GM19397 (cell line): ENCODE measurements at regions not wholly inside any gene's neighbourhood (a gene's known extent, or its start where the extent isn't known, plus 50 kb on each side); places are given as distances from the start of the nearest gene placed in this dataset.
"Not testable (repeated sequence)": the region's sequence is repeated elsewhere in the genome, so short reads cannot be mapped to it uniquely, and the experiment has no call there.

Experiments used
- ATAC-seq: cut with Tn5 transposase; IDR thresholded peaks from one replicate; pipeline ENCODE4 v1.9.1; 2021; ENCODE audit warnings: mild to moderate bottlenecking, moderate library complexity; ENCODE audit not compliant: unreplicated experiment

GRCh38 chr6:9139746-9140145 is 704.4 kb upstream of the SLC35B3 start:
- ATAC-seq, result no peak

- ATAC-seq, result no peak
These were observed 703.6 kb upstream of the SLC35B3 start for GRCh38 chr6:9138936-9139335.

DNA sequence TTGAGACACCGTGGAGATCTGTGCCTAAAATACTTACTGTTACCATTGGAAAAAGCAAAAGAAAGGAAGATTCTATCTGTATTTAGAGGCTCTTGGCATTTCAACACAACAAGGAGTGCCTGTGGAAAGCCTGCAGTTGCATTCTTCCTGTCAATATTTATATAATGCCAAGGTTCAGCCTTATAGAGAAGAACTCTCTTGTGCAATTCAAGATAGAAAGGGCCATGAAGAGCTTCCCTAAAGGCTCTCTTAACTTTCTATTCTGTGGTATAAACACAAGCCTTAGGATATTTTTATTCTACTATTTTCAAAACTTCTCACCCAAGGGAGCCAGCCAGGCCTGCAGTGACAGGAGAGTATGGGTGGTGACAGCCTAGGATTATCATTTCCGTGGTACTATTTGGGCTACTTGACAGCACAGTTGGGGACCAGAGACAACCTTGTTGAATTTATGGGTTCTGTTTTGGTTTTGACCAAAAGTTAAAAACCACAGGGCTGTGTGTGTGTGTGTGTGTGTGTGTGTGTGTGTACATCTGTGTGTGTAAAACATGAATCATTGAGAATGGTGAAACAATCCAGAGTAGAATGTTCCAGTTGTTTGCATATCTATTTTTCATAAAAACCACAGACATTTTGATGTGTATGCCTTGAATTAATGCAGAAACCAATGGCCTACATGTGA is 700.9 kb upstream of the SLC35B3 start:
- no peak for ATAC-seq

GRCh38 chr6:9131616-9132015 is 696.3 kb upstream of the SLC35B3 start:
- ATAC-seq, result no peak

- ATAC-seq, result no peak
These were observed 695.9 kb upstream of the SLC35B3 start for GRCh38 chr6:9131201-9131600.

GRCh38 chr6:9128970-9129369 is 693.6 kb upstream of the SLC35B3 start:
- ATAC-seq, result no peak

DNA sequence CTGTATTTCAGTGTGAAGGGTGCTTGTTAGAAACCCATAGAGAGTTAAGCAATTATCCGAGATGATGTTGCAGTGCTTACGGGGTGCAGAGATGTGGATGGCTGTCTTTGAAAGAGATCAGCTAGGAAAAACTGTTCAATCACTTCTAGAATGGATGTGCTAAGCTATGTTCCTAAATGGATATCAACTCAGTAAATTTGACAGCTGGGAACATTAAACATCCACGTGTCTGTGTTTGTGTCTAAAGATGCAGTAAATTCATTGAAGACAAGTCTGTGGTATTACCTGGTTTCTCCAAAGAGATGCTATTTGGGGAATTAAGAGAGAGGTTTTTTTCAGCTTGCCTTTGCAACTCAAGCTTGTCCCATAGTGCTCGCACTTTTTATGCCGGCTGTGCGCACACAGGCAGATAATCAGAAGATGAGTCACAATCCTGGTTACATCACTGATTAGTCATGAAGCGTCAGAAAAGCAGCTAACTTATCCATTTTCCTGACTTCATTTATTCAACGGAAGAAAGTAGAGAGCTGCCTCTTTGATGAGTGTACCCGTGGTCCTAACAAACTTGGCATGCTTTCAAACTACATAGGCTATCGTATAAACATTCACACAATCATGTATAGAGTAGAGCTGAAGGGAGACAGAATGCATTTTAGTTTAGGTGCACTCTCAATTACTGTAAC is 691.7 kb upstream of the SLC35B3 start:
- no peak for ATAC-seq

GRCh38 chr6:9126034-9126433 is 690.7 kb upstream of the SLC35B3 start:
- not testable (repeated sequence) for ATAC-seq

DNA sequence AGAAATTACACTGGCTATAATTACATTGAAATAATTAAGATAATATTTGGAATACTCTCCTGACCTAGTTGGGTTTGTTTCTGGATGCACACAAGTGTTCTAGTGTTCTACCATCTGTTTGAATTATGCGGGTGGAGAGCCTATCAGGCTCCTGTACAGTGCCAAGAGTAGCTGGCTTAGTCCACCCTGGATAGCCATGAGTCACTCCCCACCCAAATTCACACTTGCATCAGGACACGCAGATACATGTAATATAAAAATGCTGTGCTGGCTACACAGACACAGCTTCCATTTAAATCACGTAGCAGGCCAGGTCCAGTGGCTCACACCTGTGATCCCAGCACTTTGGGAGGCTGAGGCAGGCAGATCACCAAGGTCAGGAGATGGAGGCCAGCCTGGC is 686.2 kb upstream of the SLC35B3 start:
- no peak for ATAC-seq

DNA sequence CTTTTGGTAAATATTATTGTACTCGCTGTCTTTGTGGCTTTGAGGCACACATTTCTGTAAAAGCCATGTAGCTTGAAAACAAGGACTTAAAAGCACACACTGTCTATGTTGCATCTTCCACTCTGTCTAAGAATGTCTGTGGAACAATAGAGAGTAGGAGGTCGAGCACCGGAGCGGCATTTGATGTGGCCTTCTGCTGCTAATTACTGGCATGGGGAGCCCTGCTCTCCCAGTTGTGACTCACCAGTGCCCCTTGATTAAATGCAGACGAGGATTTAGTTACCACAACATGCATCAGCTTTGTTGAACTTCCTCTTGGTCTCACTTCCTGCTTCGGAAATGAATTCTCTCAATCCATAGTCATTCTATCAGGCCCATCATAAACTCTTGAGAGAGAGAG is 680.7 kb upstream of the SLC35B3 start:
- ATAC-seq, result no peak

DNA sequence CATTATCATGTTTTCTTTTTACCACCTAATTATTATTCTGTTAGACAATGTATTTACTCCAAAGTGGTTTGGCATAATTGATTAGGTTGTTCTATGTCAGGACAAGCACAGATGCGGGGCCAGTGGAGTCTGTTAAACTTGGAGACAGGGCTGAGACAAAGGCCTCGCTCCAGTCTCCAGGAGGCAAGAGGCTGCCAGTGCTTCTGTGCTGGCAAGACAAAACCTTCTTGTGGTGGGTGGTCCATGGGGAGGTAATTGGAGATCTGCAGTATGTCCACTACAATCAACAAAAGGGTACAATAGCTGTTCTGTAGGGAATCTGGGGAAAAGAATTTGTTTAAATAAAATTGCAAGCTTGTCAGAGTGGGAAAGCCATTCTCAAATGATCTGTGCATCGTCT is 677.2 kb upstream of the SLC35B3 start:
- no peak for ATAC-seq

DNA sequence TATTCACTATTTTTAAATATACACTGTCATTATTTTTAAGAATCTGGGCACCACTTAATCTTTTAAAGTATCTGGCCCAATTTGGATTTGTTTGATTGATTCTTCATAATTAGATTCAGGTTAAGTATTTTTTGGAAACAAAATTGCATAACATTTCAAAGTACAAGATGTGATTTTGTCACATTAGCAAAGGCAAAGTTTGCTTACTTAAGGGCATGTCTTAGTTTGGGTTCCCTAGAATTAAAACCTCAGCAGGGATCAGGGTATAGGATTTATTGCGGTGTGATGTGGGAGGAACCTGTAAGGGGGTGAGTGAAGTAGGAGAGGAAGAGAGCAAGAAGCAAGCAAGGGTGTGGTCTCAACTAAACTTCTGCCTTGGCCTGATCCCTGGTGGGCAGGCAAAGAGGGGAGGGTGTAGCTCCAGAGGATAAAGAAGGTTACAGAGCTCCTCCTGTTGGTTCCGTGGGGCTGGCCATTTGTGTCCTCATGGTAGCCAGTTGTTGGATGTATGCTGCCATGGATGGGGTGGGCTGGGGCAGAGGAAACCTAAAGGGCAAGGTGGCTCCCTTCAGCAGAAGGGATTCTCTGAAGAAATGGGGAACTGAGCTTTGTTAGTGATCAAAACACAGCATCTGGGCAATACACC is 668.7 kb upstream of the SLC35B3 start:
- no peak for ATAC-seq

DNA sequence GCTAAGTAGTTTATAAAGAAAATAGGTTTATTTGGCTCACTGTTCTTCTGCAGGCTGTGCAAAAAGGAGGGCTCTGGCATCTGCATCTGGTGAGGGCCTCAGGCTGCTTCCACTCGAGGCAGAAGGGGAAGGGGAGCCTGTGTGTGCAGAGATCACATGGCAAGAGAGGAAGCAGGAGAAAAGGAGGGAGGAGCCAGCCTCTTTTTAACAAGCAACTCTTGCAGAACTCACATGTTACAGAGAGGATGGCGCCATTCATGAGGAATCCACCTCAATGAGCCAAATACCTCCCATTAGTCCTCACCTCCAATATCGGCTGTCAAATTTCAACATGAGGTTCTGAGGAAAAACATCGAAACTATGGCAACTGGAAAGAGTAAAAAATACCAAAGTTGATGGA is 666.6 kb upstream of the SLC35B3 start:
- no peak for ATAC-seq

DNA sequence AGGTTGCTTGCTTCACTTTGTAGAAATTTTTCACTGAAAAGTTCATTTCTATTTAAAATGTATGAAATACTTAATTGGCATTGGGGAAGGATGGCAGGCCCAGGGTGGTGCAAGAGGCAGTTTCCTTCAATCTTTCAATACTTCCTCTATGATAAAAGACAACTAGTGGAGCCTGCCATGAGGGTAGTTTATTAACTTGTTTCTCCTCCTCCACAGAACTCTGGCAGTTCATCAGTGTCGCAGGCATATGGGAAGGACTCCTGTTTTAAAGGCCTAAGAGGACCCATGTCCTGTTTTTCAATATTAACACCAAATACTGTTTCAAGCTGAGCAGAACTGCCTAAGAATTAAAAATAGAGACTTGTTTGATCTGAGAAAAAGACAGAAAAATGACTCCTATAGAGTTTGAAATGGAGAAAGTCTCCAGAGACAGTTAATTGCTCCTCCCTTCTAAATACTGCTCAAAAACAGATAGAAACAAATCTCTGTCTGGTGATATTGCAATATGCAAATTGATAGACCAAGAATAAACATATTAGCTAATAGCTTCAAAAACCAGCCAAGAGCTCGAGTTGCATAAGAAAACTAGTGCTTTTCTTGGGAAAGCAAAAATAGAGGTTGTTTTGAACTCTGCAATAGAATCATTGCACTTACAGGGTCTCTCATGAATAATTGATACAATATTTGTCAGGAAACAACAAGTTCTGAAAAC is 665.7 kb upstream of the SLC35B3 start:
- ATAC-seq, result no peak

GRCh38 chr6:9095729-9096128 is 660.4 kb upstream of the SLC35B3 start:
- ATAC-seq, result no peak

- no peak for ATAC-seq
These were observed 659.8 kb upstream of the SLC35B3 start for GRCh38 chr6:9095137-9095536.

DNA sequence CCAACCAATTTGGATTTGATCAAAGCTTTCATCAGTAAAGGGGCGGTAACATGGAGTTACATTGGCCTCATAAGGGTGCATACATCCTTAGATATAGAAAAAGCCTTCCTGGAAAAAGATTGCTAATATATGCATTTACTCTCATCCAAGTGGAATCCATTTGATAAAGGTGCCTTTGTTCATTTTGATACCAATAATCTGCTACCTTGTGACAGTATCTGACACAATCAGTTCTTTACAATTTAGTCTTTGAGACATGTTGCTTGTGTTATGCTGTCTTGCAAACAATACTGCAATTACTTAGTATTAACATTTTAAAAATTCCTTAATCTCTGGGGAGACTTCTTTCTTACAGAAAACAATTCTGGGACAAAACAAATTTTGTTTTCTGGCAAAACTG is 654.4 kb upstream of the SLC35B3 start:
- ATAC-seq, result no peak

DNA sequence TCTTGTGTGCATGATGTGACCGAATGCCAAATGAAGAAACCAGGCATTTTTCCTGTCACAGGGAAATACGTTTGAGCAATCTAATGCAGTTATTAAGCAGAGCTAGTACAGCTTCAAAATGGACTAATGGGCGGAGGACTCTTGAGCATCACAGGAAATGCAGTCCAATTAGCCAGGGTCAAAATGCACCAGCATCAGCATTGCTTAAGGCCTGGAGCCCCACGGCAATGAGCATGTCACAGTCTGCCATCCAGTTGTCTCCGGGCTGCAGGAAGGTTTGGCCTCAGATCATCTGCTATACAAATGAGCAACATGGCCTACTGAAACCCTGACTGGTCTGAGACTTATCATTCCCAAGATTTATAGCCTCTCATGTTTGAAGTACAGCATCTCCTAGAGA is 652.1 kb upstream of the SLC35B3 start:
- no peak for ATAC-seq

- ATAC-seq, result no peak
These were observed 651.0 kb upstream of the SLC35B3 start for GRCh38 chr6:9086331-9086730.

- ATAC-seq, result no peak
These were observed 650.3 kb upstream of the SLC35B3 start for GRCh38 chr6:9085709-9086070.

GRCh38 chr6:9085054-9085708 is 649.8 kb upstream of the SLC35B3 start:
- no peak for ATAC-seq
